ENCODE measurements at regions not wholly inside any gene's neighbourhood (a gene's known extent, or its start where the extent isn't known, plus 50 kb on each side); places are given as distances from the start of the nearest gene placed in this dataset.

GRCh38 chr20:50242548-50242862 lies 51.9 kb downstream of the CEBPB start:
- no peak for DNase-seq

GRCh38 chr20:50242863-50243609 lies 52.4 kb downstream of the CEBPB start:
- DNase-seq = peak; percentile 46

- no peak for DNase-seq
Measured at GRCh38 chr20:50243610-50244351, 53.2 kb downstream of the CEBPB start.

- DNase-seq = no peak
Measured at GRCh38 chr20:50244352-50245149, 53.9 kb downstream of the CEBPB start.

GRCh38 chr20:50245498-50246366 lies 55.1 kb downstream of the CEBPB start:
- DNase-seq = no peak

- no peak for DNase-seq
Measured at GRCh38 chr20:50246367-50247195, 56.0 kb downstream of the CEBPB start.

GRCh38 chr20:50247196-50248094 lies 56.8 kb downstream of the CEBPB start:
- DNase-seq = no peak

GRCh38 chr20:50248104-50248641 lies 57.5 kb downstream of the CEBPB start:
- DNase-seq = no peak

- no peak for DNase-seq
Measured at GRCh38 chr20:50249447-50250388, 59.1 kb downstream of the CEBPB start.

GRCh38 chr20:50250679-50251382 lies 60.2 kb downstream of the CEBPB start:
- no peak for DNase-seq

GRCh38 chr20:50251383-50251748 lies 60.7 kb downstream of the CEBPB start:
- no peak for DNase-seq

GRCh38 chr20:50251992-50252511 lies 61.4 kb downstream of the CEBPB start:
- no peak for DNase-seq

GRCh38 chr20:50252701-50253100 lies 62.1 kb downstream of the CEBPB start:
- no peak for DNase-seq

- DNase-seq = no peak
Measured at GRCh38 chr20:50253101-50253500, 62.5 kb downstream of the CEBPB start.

- DNase-seq = no peak
Measured at GRCh38 chr20:50254466-50255079, 63.9 kb downstream of the CEBPB start.

GRCh38 chr20:50256577-50256976 lies 65.9 kb downstream of the CEBPB start:
- no peak for DNase-seq

GRCh38 chr20:50257860-50258259 lies 67.2 kb downstream of the CEBPB start:
- no peak for DNase-seq
